Heart left ventricle (tissue), 16 donors: ENCODE measurements at regions not wholly inside any gene's neighbourhood (a gene's known extent, or its start where the extent isn't known, plus 50 kb on each side); places are given as distances from the start of the nearest gene placed in this dataset.

ENCODE experiments used
- ATAC-seq, 4 donors: fragments of 200-7000 bp; cut with Tn5 transposase; one replicate each; pipeline ENCODE4 v1.9.1; 2020 to 2022; ENCODE audit warnings: moderate library complexity in 4 of 4, mild to moderate bottlenecking in 3 of 4, moderate number of reproducible peaks in 1 of 4
- DNase-seq, 5 donors: peaks; one replicate each; pipeline ENCODE4 v3.0.0-alpha.2; 2020
- H3K27ac ChIP-seq, 12 donors: fragments of 200-600 bp; sonication (generic) in 4 of 12; one replicate each; pipeline versions ENCODE4 v1.5.0 to v1.8.0; 2016 to 2022; ENCODE audit warnings: mild to moderate bottlenecking in 2 of 12
- H3K27me3 ChIP-seq, 9 donors: fragments of 200-600 bp; sonication (generic) in 2 of 9; one replicate each; pipeline versions ENCODE4 v1.5.1 to v1.8.0; 2016 to 2022; ENCODE audit warnings: mild to moderate bottlenecking in 3 of 9
- H3K36me3 ChIP-seq, 9 donors: fragments of 200-600 bp; sonication (generic) in 2 of 9; one replicate each; pipeline versions ENCODE4 v1.5.0 to v1.8.0; 2018 to 2022; ENCODE audit warnings: mild to moderate bottlenecking in 2 of 9
- H3K4me1 ChIP-seq, 12 donors: fragments of 200-600 bp; sonication (generic) in 4 of 12; one replicate each; pipeline versions ENCODE4 v1.5.0 to v1.8.0; 2016 to 2022; ENCODE audit warnings: mild to moderate bottlenecking in 3 of 12
- H3K4me3 ChIP-seq, 12 donors: fragments of 200-600 bp; sonication (generic) in 4 of 12; one replicate each; pipeline versions ENCODE4 v1.5.0 to v1.8.0; 2017 to 2022; ENCODE audit warnings: mild to moderate bottlenecking in 9 of 12, moderate library complexity in 4 of 12
- H3K9me3 ChIP-seq, 12 donors: fragments of 200-600 bp; sonication (generic) in 4 of 12; one replicate each; pipeline versions ENCODE4 v1.5.0 to v1.8.0; 2016 to 2022; ENCODE audit warnings: mild to moderate bottlenecking in 1 of 12
- CTCF ChIP-seq, 12 donors: fragments of 200-600 bp; sonication (generic) in 4 of 12; IDR thresholded peaks; one replicate each; pipeline versions ENCODE4 v1.5.0 to v1.8.0; 2018 to 2022; ENCODE audit warnings: antibody characterized with exemption in 12 of 12, mild to moderate bottlenecking in 5 of 12
- POLR2A ChIP-seq, 2 donors: fragments of 450-650 bp; IDR thresholded peaks; one replicate each; pipeline ENCODE4 v1.6.1; 2017; ENCODE audit warnings: antibody characterized with exemption in 2 of 2, mild to moderate bottlenecking in 2 of 2, moderate library complexity in 2 of 2
- WGBS, 4 donors: extraction: QIAGEN DNeasy Blood & Tissue Kit in 2 of 4; methylation state at CpG; one replicate each; pipeline versions ENCODE4 v1.1.5 to v1.1.7; 2013 to 2018; 5-methylcytosine and 5-hydroxymethylcytosine counted together
- intact Hi-C, 10 donors: fragments of 100-400 bp; cut with DNase I; formaldehyde crosslinking; loops; one replicate each; pipeline versions ENCODE4 v1.11.1 to v1.14.2; 2022
- donor health status: ischemic (EF 13 %, LVEDD 7.1; RV severe dilation, severe dysfunction).
- donor health status: healthy with polysubstance abuse.
- donor health status: DM: no; HTN: yes; CAD: no.
- donor health status: DM: no; HTN: no; CAD: no.
- donor health status: ischemic (EF 25% LVEDD 6.9; RV normal size, moderate dysfunction).
- donor health status: ischemic (EF 25% LVEDD 5.7; RV mildly dilated, moderate dysfunction).
- donor health status: healthy.
- donor health status: DM: yes; HTN: yes; CAD: no.
- donor health status: ischemic (EF 35%, LVEDD 5.7; RV mildly dilated, moderate dysfunction).
- donor health status: nonischemic (EF 11% LVEDD 7.7; RV severe dilation, severe dysfunction).
- donor health status: DM: yes; HTN: yes; CAD: no.
- donor health status: PGD.
- donor health status: ischemic (EF 29% LVEDD 5.4; RV normal size, mild dysfunction).
- donor health status: nonischemic (EF 23%, LVEDD 6.1; RV moderate dilation, normal function).

DNA sequence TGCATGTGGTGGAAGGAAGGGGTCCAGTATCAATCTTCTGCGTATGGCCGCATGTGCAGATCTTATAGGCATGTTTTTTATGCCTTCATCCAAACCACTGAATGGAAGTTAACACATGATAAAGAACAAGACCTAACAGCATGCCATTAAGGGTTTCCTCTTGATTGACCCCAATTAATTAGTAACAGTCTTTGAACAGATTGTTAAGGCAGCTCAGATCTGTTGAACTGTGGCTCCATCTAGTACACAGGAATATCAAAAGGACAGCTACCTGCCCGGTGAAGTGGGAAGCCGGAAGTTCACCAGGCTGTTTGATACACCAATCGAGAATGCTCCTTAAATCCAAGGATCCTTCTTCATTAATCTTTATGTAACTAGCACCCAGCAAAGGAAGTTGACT is 159.9 kb upstream of the ADAMTS16 start:
- Histone ChIP-seq H3K36me3 (no peaks in the 10 kb centered on the region), H3K27ac (no peak overlapping the region), H3K4me3 (no peak overlapping the region), H3K4me1 (peaks cover 0 to 6% (median 0%) of the 10 kb centered on the region in 12 donors), H3K27me3 (peaks cover 0 to 4% (median 0%) of the 10 kb centered on the region in 9 donors), H3K9me3 (no peaks in the 10 kb centered on the region)
- TF ChIP-seq CTCF (IDR thresholded peaks at IDR 0.05) (no peak), POLR2A (IDR thresholded peaks at IDR 0.05) (no peak)
- intact Hi-C loops = no loop called here
- DNase-seq (no peak), ATAC-seq (no peak)
- WGBS, 4 donors = 79 to 89% (median 85%) methylated on average over 5 of the region's 5 CpGs

GRCh38 chr5:4981608-4982007 is 158.5 kb upstream of the ADAMTS16 start:
- no peak for TF ChIP-seq POLR2A (IDR thresholded peaks at IDR 0.05)
- no peak for TF ChIP-seq CTCF (IDR thresholded peaks at IDR 0.05)
- Histone ChIP-seq H3K4me3 (no peak overlapping the region), H3K27me3 (peaks cover 0 to 4% (median 0%) of the 10 kb centered on the region in 9 donors), H3K4me1 (peaks cover 0 to 5% (median 0%) of the 10 kb centered on the region in 12 donors), H3K27ac (no peak overlapping the region), H3K9me3 (no peaks in the 10 kb centered on the region), H3K36me3 (no peaks in the 10 kb centered on the region)
- ATAC-seq = no peak
- DNase-seq = no peak
- 71 to 73% (median 73%) methylated on average over 3 of the region's 3 CpGs for WGBS, 4 donors
- intact Hi-C loops = no loop called here

DNA sequence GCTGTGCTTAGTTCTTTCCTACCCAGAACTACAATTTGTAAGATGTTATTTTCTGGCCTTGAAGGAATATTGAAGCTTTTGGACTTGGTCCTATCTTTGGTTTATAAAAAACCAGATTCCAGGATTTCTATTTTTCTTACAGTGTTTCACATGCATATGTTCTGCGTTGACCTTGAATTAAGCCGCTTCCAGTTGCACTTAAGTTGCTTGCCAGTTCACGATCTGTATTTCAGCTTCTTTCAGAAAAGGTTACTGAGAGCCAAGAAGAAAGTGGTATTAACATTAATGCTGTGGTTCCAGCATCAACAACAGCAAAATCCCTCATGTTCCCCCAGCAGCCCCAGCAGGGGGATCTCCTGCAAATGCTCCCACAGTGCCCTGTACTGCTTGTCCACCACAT is 156.4 kb upstream of the ADAMTS16 start:
- intact Hi-C loops = no loop called here

GRCh38 chr5:4984461-4984860 is 155.7 kb upstream of the ADAMTS16 start:
- no peak for TF ChIP-seq POLR2A (IDR thresholded peaks at IDR 0.05)
- no peak for TF ChIP-seq CTCF (IDR thresholded peaks at IDR 0.05)
- H3K27ac ChIP-seq = no peak overlapping the region
- H3K4me3 ChIP-seq = no peak overlapping the region
- H3K27me3 ChIP-seq = peaks cover 0 to 4% (median 0%) of the 10 kb centered on the region in 9 donors
- intact Hi-C loops = no loop called here
- H3K9me3 ChIP-seq = no peaks in the 10 kb centered on the region
- no peak for ATAC-seq
- DNase-seq = no peak
- 82 to 84% (median 83%) methylated on average over 1 of the region's 1 CpG for WGBS, 4 donors
- H3K36me3 ChIP-seq = no peaks in the 10 kb centered on the region
- H3K4me1 ChIP-seq = no peaks in the 10 kb centered on the region

More for the DNA sequence above, 156.4 kb upstream of the ADAMTS16 start:
- Histone ChIP-seq H3K4me1 (no peaks in the 10 kb centered on the region), H3K9me3 (no peaks in the 10 kb centered on the region), H3K27ac (no peak overlapping the region), H3K4me3 (no peak overlapping the region), H3K27me3 (peaks cover 0 to 4% (median 0%) of the 10 kb centered on the region in 9 donors), H3K36me3 (no peaks in the 10 kb centered on the region)
- WGBS, 4 donors = 69 to 78% (median 75%) methylated on average over 3 of the region's 3 CpGs
- TF ChIP-seq CTCF (IDR thresholded peaks at IDR 0.05) (no peak), POLR2A (IDR thresholded peaks at IDR 0.05) (no peak)
- no peak for DNase-seq
- no peak for ATAC-seq
